ENCODE measurements at regions not wholly inside any gene's neighbourhood (a gene's known extent, or its start where the extent isn't known, plus 50 kb on each side); places are given as distances from the start of the nearest gene placed in this dataset.

DNA sequence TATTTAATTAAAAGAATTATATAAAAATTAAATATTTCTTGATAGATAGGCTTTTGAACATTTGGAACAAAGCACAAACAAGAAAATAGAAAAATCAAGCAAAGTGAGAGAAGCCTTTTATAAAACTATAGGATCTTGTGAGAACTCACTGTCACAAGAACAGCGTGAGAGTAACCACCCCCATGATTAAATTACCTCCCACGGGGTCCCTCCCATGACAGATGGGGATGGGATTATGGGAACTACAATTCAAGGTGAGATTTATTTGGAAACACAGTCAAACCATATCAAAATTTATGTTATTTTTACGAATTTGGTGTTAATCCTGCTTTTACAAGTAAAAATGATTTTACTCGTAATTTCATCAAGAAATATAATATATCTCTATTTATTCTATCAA lies 1136.1 kb upstream of the POT1 start:
- TF ChIP-seq, protein P1, sequence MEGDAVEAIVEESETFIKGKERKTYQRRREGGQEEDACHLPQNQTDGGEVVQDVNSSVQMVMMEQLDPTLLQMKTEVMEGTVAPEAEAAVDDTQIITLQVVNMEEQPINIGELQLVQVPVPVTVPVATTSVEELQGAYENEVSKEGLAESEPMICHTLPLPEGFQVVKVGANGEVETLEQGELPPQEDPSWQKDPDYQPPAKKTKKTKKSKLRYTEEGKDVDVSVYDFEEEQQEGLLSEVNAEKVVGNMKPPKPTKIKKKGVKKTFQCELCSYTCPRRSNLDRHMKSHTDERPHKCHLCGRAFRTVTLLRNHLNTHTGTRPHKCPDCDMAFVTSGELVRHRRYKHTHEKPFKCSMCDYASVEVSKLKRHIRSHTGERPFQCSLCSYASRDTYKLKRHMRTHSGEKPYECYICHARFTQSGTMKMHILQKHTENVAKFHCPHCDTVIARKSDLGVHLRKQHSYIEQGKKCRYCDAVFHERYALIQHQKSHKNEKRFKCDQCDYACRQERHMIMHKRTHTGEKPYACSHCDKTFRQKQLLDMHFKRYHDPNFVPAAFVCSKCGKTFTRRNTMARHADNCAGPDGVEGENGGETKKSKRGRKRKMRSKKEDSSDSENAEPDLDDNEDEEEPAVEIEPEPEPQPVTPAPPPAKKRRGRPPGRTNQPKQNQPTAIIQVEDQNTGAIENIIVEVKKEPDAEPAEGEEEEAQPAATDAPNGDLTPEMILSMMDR (IDR thresholded peaks at IDR 0.05; ENCODE audit: low read depth, low read length, poor library complexity, severe bottlenecking), result no peak
- TF ChIP-seq EZH2phosphoT487 (IDR thresholded peaks at IDR 0.05; ENCODE audit: borderline replicate concordance, low read length), result no peak

Data from DOHH2 (cell line).